NCI-H748 (cell line): ENCODE measurements at regions not wholly inside any gene's neighbourhood (a gene's known extent, or its start where the extent isn't known, plus 50 kb on each side); places are given as distances from the start of the nearest gene placed in this dataset.

Experiments used
- DNase-seq: peaks from one replicate; lab custom pipeline; 2025; ENCODE audit not compliant: unreplicated experiment; lab: John Stamatoyannopoulos, UW

DNA sequence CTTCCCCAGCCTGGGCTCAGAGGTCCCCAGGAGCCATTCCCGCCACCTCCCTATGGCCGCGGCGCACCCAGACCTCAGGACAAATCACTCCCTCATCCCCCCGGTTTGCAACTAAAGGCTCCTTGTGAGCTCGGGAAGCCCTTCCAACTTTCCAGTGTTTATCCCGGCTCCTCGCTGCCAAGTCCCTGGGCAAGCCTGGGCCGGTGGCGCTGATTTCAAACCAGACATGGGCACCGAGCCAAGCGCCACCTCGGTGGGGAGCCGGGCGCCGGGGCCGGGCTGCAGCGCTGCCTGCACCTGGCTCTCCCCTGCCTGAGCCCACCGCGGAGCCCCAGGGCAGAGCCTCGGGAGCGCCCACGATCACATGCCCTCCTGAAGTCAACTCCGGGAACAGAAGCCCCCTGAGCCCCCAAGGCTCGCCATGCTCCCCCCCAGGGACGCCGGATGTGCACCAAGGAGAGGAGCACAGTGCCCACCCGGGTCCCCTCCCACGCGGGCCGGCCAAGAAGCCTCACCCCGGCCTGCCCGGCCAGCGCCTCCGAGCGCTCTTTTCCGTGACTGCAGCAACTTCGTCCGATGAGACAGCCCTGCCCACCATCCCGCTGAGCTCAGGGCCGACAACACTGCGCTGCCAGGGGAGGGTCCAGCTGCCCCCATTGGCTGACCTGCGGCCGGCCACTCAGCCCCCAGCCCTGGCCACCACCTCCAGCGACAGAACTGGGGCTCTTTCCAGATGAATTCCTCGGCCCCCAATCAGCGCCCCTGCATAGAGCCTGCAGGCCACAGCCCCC, 50.0 kb downstream of the NCOR2 start:
- peak; percentile 93 for DNase-seq

DNA sequence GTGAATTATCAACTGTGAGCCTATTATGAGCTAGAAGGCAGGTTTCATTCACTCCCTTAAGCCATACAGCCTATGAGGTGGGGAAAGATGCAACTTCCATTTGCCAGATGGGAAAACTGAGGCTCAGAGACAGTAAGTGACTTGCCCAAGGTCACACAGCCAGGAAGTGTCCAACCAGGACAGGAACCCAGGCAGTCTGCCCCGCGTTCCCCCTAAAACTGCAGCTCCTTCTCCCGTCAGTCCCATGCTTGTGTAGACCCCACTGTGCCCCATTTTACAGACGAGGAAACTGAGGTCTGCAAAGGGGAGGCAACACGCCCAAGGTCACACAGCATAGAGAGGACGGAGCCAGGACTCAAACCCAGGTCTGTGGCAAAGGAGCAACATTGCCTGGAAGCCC, 50.6 kb downstream of the NCOR2 start:
- no peak for DNase-seq

DNA sequence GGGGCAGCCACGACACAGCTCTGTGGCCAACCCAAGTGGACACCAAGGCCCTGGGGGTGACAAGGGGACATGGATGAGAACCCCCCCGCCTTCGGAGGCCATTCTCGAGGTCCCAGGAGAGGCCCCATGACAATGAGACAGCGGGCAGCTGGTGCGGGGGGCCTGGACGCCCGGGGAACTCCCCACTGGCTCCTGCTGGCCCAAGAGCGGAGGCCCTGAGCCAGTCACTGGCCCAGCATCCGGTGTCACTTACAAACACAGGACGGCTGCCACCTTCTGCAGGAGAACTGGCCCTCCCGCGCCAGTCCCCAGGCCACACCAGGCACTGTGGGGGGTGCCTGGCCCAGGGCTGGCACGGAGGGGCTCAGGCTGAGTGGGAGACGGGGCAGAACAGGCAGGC, 51.4 kb downstream of the NCOR2 start:
- no peak for DNase-seq

DNA sequence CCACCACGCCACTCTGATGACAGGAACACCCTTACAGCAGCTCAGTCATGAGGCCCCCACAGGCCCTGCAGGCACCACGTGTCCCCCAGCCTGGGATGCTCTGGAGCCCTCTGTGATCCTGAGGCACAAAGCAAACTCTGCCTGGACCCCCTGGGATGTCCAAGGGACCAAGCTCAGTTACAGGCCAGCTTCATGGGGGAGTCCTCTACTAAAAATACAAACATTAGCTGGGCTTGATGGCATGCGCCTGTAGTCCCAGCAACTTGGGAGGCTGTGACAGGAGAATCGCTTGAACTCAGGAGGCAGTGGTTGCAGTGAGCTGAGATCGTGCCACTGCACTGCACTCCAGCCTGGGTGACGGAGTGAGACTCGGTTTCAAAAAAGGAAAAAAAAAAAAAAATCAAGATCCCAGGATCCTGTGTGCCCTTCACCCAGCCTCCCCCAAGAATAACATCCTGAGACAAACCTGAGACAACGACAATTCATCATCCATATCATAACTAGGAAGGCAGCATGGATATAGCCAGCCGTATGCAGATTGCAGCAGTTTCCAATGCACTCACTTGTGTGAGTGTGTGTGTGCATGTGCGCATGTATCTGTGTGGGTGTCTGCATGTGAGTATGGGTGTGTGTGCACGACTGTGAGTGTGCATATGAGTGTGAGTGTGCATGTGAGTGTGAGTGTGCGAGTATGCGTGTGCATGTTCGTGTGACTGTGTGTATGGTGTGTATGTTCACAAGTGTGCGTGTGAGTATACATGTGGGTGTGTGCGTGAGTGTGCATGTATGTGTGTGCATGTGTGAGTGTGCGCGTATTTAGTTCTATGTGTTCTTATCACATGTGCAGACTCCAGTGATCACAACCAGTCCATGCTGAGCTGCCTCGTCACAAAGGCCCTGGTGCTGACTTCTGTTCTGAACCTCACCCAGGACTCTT, 52.1 kb downstream of the NCOR2 start:
- DNase-seq, result no peak

DNA sequence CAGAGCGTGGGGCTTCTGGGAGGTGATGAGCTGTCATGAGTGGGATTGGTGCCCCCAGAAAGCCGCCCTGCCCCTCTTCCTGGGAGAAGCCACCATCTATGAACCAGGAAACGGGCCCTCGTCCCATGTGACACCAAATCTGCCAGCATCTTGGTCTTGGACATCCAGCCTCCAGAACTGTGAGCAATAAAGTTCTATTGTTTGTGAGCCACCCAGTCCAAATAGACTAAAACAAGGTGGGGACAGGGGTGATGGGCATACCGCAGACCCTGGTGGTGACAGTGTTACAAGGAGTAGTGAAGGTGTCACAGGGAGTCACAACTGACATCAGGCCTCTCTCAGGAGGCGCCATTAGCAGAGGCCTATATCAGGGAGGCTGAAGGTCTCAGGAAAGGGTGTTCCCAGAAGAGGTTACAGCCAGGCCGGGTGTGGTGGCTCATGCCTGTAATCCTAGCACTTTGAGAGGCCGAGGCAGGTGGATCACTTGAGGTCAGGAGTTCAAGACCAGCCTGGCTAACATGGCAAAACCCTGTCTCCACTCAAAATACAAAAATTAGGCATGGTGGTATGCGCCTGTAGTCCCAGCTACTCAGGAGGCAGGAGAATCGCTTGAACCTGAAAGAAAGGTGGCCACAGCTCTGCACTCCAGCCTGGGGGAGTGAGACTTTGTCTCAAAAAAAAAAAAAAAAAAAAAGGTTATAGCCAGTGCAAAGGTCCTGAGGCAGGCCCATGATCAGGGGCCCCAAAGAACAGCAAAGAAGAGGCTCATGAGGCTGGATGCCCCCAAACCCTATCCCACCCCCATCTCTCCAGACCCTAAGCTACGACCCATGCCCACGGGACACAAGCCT, 53.0 kb downstream of the NCOR2 start:
- DNase-seq, result no peak

DNA sequence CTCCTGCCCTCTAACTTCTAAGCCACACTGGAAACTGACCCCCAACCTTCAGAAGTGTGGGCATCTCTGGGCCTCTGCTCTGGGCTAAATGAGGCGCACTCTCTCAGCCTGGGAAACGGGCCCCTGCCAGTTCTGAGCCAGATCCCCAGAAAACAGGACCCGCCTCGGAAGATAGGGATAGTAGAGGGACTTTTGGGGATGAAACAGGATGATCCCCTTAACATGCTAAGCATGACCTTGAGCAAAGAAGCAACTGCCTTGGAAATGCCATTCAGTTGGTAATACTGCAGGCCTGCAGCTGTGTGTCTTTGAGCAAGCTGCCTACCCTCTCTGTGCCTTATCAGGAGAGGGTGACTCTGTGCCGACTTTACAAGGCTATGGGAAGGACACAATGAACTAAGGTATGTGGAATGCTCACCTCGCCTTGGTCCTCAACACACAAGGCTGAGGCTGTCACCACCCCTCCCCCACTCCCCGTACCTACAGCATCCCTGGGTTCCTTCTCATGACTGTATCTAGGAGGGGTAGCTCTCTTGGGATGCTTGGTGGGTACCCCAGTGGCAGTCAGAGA, 54.0 kb downstream of the NCOR2 start:
- DNase-seq, result no peak

DNA sequence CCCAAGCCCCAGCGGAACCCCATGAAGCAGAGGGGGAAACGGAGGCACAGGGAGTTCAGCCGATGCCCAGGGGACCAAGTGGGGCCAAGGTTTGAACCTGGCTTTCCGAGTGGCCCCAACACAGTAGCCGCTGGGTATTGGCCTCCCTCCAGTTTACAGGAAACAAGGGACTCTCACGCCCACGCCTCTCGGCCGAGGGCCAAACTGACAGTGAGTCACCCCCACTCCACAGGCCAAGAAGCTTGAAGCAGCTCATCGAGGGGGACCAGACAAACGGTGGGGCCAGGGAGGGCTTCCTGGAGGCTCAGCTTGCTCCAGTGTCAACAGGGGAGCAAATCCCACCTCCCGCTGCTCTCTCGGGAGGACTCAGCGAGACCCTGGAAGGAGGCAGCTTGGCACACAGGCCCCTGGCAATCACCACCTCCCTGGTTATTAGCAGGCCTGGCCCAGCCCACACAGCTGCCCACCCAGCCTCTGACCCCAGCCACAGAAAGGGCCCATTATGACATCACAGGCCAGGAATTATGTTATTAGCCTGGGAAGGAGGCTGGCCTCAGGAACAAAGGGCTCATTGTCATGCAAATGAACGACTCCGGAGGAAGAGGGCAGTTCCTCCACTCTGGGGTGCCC, 54.6 kb downstream of the NCOR2 start:
- peak; percentile 85 for DNase-seq

DNA sequence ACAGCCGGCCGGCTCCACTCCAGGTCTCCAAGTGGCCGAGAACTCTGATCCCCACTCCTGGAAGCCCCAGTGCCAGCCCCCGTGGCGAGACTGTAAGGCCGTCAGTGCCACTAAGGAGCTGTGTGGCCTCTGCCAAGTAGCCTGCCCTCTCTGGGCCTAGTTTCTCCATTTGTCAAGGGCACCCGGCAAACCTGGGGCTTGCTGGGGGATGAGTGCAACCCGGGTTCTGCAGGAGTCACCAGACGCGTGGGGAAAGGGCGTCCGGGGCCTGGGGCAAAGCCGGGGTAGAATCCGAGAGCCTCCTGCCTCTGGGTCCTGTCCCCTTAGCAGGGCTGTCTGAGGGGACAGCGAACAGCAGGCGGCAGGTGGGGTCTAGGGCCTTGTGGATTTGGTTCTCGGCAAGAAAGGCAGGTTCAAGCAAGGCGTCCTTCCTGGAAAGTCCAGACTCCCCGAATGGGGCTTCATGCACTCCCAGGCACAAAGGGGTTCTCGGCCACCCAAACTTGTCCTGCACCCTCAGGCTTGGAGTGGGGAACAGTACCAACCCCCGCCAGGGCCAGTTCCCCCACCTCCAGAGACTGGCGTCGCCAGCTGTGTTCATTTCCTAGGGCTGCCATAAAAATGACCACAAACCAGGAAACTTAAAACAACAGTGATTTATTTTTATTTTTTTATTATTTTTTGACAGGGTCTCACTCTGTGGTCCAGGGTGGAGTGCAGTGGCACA, 56.0 kb downstream of the NCOR2 start:
- DNase-seq, result no peak

DNA sequence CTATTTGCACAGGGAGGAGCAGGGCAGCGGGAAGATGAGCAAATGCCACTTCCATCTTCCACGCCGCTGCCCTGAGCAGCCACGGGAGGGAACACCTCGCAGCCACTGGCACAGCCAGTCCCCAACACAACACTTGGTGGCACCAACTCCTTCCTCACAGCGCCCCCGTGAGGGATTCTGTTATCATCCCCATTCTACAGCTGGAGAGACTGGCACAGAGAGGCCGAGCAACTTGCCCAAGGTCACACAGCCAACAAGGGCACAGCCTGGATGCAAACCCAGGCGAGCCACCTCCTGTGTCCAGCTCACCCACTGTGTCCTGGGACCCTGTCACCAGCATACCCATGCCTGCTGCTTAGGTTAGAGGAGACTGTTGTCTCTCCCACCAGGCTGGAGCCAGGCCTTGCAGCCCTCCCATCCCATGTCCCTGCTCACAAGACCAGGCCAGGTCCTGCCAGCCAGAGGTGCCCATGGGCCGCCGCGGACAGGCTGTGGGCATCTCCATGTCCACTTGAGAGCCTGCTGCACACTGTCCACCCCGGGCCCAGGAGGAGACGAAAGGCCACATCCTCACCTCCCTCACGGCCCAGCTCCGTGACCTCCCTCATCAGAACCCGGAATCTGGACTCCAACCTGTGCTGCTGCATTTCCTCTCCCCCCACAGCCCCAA, 57.0 kb downstream of the NCOR2 start:
- no peak for DNase-seq

DNA sequence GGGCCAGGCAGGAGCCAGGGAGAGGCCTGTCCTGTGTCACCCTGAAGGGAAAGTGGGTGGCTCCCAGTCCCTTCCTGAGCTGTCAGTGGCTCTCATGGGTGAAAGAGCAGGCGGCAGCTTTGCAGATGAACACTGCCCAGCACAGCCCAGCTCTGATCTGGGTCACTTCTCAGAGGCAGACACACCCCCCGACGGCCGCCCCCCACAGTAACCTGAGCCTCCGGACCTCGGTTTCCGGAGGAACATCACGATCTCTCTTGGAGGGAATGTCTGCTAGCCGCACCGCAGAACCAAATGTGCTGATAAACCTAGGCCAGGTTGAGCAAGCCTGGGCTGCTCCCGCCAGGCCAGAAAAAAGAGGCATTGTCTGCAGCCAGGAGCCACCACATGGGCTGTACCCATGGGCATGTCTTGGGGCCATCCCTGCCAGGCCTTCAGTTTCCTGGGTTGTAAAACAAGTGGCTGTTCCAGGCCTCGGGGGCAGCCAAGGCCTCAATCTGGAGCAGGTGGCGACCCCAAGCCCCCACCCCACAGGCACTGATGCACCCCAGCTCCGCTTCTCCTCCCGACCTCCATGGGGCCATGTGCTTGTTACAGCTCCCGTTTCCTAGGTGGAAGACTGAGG, 57.6 kb downstream of the NCOR2 start:
- no peak for DNase-seq

DNA sequence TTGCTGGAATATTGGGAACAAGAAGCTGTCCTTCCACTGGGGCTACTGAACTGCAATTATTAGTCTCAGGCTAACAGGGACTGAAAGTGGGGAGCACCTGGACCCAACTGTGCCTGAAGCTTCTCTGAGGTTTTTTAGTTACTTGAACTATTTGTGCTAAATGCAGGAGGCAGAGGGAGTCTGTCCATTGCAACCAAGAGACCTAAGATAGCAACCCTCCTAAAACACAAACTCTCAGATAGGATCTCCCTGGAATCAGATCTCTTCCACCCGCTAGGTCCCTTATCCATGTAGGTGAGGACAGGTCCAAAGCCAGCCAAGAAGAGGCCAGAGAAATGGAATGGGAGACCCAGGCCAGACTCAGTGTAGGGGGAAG, 58.1 kb downstream of the NCOR2 start:
- no peak for DNase-seq

DNA sequence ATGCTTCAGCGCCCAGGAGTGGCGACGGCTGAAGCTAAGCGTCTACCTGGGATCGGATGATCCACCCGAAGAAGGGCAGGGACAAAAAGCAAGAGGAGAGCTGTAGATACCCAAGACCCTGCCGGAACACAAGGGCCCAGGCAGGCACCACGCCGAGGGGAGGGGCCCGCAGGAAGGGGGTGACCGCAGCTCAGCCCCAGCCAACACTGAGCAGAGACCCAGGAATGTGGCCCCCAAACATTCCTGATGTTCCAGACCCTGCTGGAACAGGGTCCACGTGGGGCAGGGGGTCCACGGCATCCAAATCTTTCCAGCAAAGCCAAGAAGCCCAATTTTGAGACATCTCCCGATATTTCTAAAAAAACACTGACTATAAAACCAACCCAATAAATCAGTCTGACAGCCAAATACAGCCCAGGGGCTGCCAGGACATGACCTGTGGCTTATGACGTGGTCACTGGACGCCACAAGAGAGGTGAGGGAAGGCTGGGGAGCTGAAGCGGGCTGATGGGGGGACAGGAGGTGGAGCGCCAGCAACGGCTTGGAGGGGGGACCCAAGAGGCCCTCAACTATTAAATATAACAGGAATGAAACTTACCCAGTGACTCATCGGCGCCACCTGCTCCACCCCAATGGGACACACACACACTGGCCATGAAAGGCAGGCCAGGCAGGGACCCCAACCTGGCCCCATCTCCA, 58.9 kb downstream of the NCOR2 start:
- no peak for DNase-seq

DNA sequence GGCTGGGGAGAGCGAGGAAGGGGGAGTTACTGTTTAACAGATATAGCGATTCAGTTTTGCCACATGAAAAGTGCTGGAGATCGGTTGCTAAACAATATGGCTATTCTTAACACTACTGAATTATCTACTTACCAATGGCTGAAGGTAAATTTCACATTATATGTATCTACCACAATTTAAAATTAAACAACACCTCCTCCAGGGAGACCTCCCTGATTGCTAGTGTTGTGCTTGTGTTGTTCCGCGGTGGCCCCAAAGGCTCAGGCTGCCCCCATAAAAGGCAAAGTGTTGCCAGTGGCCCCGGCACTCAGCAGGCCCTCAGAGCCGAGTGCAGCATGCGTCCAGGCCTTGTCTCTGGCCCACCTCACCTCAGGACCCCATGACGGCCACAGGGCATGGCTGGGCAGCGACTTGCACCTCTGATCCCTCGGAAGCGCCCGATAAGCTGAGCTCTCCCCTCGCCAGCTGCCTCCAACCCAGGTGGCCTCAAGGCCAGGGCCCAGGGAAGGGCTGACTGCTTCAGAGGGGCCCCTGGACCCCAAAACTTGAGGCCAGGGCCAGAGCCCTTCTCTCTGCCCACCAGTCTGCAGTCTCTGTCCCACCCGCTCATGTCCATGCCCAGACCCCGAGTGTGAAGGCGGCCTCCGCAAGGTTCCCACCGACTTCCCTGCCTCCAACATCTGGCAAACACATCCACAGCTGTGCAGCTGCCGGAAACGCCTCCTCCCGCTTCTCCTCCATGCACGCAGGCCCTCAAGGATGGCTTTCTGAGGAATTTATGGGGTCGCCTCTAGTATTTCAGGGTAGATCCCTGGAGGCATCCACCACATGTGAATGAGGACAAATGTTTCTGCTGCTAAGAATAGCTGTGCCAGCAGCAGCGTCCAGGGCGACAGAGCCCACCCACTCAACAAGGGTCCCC, 60.0 kb downstream of the NCOR2 start:
- DNase-seq, result no peak

DNA sequence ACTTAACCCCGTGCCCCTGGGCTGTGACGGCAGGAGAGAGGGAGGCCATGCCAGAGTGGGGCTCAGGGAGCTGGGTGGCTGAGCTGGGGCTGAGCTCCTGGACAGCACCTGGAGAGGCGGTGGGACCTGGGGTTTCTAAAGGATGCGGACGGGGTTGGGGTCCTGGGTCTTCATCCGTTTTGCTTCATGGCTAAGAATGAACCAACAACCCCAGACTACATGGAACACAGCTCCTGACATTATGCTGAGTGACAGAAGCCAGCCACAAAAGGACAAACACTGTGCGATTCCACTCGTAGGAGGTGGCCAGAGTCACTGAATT, 60.6 kb downstream of the NCOR2 start:
- DNase-seq, result no peak

DNA sequence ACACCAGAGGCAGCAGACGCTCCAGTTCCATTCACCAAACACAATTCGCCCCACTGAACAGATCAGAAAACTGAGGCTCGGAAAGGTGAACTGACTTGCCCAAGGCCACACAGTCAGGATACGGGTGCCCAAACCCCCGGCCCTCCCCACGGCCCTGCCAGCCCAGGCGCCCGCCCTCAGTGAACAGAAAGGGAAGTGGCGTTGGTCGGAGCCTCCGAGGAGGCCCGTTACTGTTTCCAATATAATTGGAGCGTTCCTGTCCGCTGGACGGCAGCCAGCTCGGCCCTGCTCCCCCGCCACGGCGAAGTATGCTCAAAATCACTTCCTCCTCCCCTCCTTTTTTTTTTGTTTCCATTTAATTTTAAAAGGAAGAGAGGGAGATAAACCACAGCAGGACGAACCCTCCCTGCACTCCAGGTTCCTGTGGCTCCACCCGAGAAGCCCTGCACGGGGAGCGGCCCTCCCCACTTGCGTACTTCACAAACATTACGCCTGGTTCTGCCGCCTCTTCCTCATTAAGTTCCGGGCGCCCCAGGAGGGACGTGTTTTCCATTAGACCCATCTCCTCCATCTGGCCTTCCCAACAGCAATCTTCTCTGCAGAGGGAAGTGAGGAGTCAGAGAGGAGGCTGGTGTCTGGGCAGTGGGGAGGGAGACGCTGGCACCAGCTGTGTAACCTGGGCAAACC, 61.1 kb downstream of the NCOR2 start:
- DNase-seq, result peak; percentile 90

DNA sequence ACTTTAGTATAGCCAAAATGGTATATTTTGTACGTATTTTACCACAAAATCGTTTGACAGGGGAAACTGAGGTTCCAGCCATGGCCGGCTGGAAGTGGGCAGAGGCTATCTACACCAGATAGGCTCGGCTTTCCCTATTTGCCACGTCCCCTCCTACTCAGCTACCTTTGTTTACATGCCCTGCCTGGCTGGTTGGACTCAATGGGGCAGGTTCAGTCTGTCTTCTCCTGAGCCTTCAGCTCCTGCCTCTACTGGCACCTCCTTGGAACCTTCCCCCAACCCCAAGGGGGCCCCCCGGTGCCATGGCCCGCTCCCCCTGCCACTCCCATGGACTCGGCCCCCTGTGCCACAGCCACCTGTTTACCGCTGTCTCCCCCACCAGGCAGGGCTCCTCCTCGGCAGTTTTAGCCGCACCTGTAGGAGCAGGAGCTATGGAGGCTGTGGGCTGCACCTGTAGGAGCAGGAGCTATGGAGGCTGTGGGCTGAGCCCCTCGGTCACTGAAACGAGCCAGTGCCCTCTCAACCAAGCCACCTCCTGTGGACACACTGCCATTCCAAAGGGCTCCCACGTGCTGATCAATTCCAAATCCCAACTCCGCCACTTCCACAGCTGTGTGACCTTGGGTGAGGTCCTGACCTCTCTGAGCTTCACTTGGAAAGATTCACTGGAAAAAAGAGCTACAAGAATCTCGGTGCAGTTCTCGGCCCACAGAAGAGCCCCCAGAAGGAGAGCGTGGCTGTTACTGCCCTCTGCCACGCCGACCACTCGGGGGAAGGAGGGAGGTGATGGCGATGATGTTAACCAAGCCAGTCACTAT, 62.2 kb downstream of the NCOR2 start:
- no peak for DNase-seq
